ENCODE measurements at regions not wholly inside any gene's neighbourhood (a gene's known extent, or its start where the extent isn't known, plus 50 kb on each side); places are given as distances from the start of the nearest gene placed in this dataset.
"Not testable (repeated sequence)": the region's sequence is repeated elsewhere in the genome, so short reads cannot be mapped to it uniquely, and the experiment has no call there.

GRCh38 chr14:44640416-44640815, 133.3 kb upstream of the FSCB start:
- DNase-seq (ENCODE audit: low read depth, low spot score), result no peak
- no peak overlapping the region for H3K4me3 ChIP-seq (ENCODE audit: low read length)

- no peak for DNase-seq (ENCODE audit: low read depth, low spot score)
- no peak overlapping the region for H3K4me3 ChIP-seq (ENCODE audit: low read length)
Measured at GRCh38 chr14:44639781-44640385, 132.8 kb upstream of the FSCB start.

- DNase-seq (ENCODE audit: low read depth, low spot score), result no peak
- no peak overlapping the region for H3K4me3 ChIP-seq (ENCODE audit: low read length)
Measured at GRCh38 chr14:44634692-44635091, 127.6 kb upstream of the FSCB start.

GRCh38 chr14:44626423-44626822, 119.3 kb upstream of the FSCB start:
- no peak for DNase-seq (ENCODE audit: low read depth, low spot score)

GRCh38 chr14:44625098-44625497, 118.0 kb upstream of the FSCB start:
- DNase-seq (ENCODE audit: low read depth, low spot score), result no peak
- H3K4me3 ChIP-seq (ENCODE audit: low read length), result no peak overlapping the region

More at GRCh38 chr14:44626423-44626822, 119.3 kb upstream of the FSCB start:
- no peak overlapping the region for H3K4me3 ChIP-seq (ENCODE audit: low read length)

GRCh38 chr14:44620121-44621019, 113.3 kb upstream of the FSCB start:
- no peak for DNase-seq (ENCODE audit: low read depth, low spot score)
- H3K4me3 ChIP-seq (ENCODE audit: low read length), result no peak overlapping the region

- DNase-seq (ENCODE audit: low read depth, low spot score), result no peak
- no peak overlapping the region for H3K4me3 ChIP-seq (ENCODE audit: low read length)
Measured at GRCh38 chr14:44616204-44616603, 109.1 kb upstream of the FSCB start.

GRCh38 chr14:44613061-44613712, 106.1 kb upstream of the FSCB start:
- no peak for DNase-seq (ENCODE audit: low read depth, low spot score)
- H3K4me3 ChIP-seq (ENCODE audit: low read length), result no peak overlapping the region

GRCh38 chr14:44612002-44612401, 104.9 kb upstream of the FSCB start:
- DNase-seq (ENCODE audit: low read depth, low spot score), result no peak

GRCh38 chr14:44609876-44610510, 102.9 kb upstream of the FSCB start:
- no peak overlapping the region for H3K4me3 ChIP-seq (ENCODE audit: low read length)
- DNase-seq (ENCODE audit: low read depth, low spot score), result no peak

More at GRCh38 chr14:44612002-44612401, 104.9 kb upstream of the FSCB start:
- no peak overlapping the region for H3K4me3 ChIP-seq (ENCODE audit: low read length)

GRCh38 chr14:44609201-44609600, 102.1 kb upstream of the FSCB start:
- H3K4me3 ChIP-seq (ENCODE audit: low read length), result no peak overlapping the region
- DNase-seq (ENCODE audit: low read depth, low spot score), result no peak

- no peak overlapping the region for H3K4me3 ChIP-seq (ENCODE audit: low read length)
- no peak for DNase-seq (ENCODE audit: low read depth, low spot score)
Measured at GRCh38 chr14:44607701-44608100, 100.6 kb upstream of the FSCB start.

- no peak overlapping the region for H3K4me3 ChIP-seq (ENCODE audit: low read length)
- DNase-seq (ENCODE audit: low read depth, low spot score), result no peak
Measured at GRCh38 chr14:44606576-44606975, 99.5 kb upstream of the FSCB start.

GRCh38 chr14:44601266-44601665, 94.2 kb upstream of the FSCB start:
- not testable (repeated sequence) for H3K4me3 ChIP-seq (ENCODE audit: low read length); DNase-seq (ENCODE audit: low read depth, low spot score)

- DNase-seq (ENCODE audit: low read depth, low spot score), result no peak
- H3K4me3 ChIP-seq (ENCODE audit: low read length), result no peak overlapping the region
Measured at GRCh38 chr14:44589180-44589579, 82.1 kb upstream of the FSCB start.

GRCh38 chr14:44586910-44587309, 79.8 kb upstream of the FSCB start:
- DNase-seq (ENCODE audit: low read depth, low spot score), result no peak
- no peak overlapping the region for H3K4me3 ChIP-seq (ENCODE audit: low read length)

- H3K4me3 ChIP-seq (ENCODE audit: low read length), result no peak overlapping the region
- no peak for DNase-seq (ENCODE audit: low read depth, low spot score)
Measured at GRCh38 chr14:44576356-44576755, 69.3 kb upstream of the FSCB start.

GRCh38 chr14:44567997-44568396, 60.9 kb upstream of the FSCB start:
- H3K4me3 ChIP-seq (ENCODE audit: low read length), result no peak overlapping the region
- no peak for DNase-seq (ENCODE audit: low read depth, low spot score)

GRCh38 chr14:44565968-44566367, 58.9 kb upstream of the FSCB start:
- DNase-seq (ENCODE audit: low read depth, low spot score), result no peak
- no peak overlapping the region for H3K4me3 ChIP-seq (ENCODE audit: low read length)

- DNase-seq (ENCODE audit: low read depth, low spot score), result no peak
- H3K4me3 ChIP-seq (ENCODE audit: low read length), result no peak overlapping the region
Measured at GRCh38 chr14:44564908-44565307, 57.8 kb upstream of the FSCB start.
